GM12878 (cell line): ENCODE measurements at regions not wholly inside any gene's neighbourhood (a gene's known extent, or its start where the extent isn't known, plus 50 kb on each side); places are given as distances from the start of the nearest gene placed in this dataset.
"Not testable (repeated sequence)": the region's sequence is repeated elsewhere in the genome, so short reads cannot be mapped to it uniquely, and the experiment has no call there.

Source experiments
- HDAC6 ChIP-seq: fragments of 200-600 bp; sonication (generic); IDR thresholded peaks from one replicate; pipeline ENCODE4 v1.8.0; 2017; ENCODE audit warnings: antibody characterized with exemption; ENCODE audit not compliant: unreplicated experiment
- MTA2 ChIP-seq: fragments of 450-650 bp; IDR thresholded peaks from 2 replicates; pipeline ENCODE4 v1.6.1; 2016; ENCODE audit warnings: low read depth, mild to moderate bottlenecking, moderate library complexity

GRCh38 chr12:131285905-131286295, 332.2 kb downstream of the ADGRD1 start:
- TF ChIP-seq HDAC6, MTA2: not testable (repeated sequence)
